Inflammatory macrophage treated with lipopolysaccharide for 1 hour (primary cell): ENCODE measurements at regions not wholly inside any gene's neighbourhood (a gene's known extent, or its start where the extent isn't known, plus 50 kb on each side); places are given as distances from the start of the nearest gene placed in this dataset.

Source experiments
- DNase-seq, 2 donors: peaks; one replicate each; pipeline ENCODE4 v3.0.0-alpha.2; 2020 to 2022

- no peak for DNase-seq
These were observed 157.1 kb upstream of the SYT6 start for GRCh38 chr1:114310695-114311271.

- no peak for DNase-seq
These were observed 149.2 kb upstream of the SYT6 start for GRCh38 chr1:114302821-114303220.

- DNase-seq = no peak
These were observed 145.8 kb upstream of the SYT6 start for GRCh38 chr1:114299331-114299975.

GRCh38 chr1:114298008-114298407 lies 144.3 kb upstream of the SYT6 start:
- no peak for DNase-seq

GRCh38 chr1:114296413-114296812 lies 142.7 kb upstream of the SYT6 start:
- no peak for DNase-seq

GRCh38 chr1:114295321-114295720 lies 141.7 kb upstream of the SYT6 start:
- no peak for DNase-seq

GRCh38 chr1:114292835-114293234 lies 139.2 kb upstream of the SYT6 start:
- no peak for DNase-seq

- no peak for DNase-seq
These were observed 138.5 kb upstream of the SYT6 start for GRCh38 chr1:114292194-114292593.

- no peak for DNase-seq
These were observed 137.1 kb upstream of the SYT6 start for GRCh38 chr1:114290776-114291175.

- no peak for DNase-seq
These were observed 136.7 kb upstream of the SYT6 start for GRCh38 chr1:114290341-114290740.

GRCh38 chr1:114289824-114290223 lies 136.2 kb upstream of the SYT6 start:
- no peak for DNase-seq

GRCh38 chr1:114289306-114289705 lies 135.6 kb upstream of the SYT6 start:
- no peak for DNase-seq

GRCh38 chr1:114286960-114287359 lies 133.3 kb upstream of the SYT6 start:
- no peak for DNase-seq

GRCh38 chr1:114286179-114286578 lies 132.5 kb upstream of the SYT6 start:
- DNase-seq = no peak

GRCh38 chr1:114282751-114283403 lies 129.2 kb upstream of the SYT6 start:
- DNase-seq = peak; percentile 66 to 91

GRCh38 chr1:114278911-114279310 lies 125.2 kb upstream of the SYT6 start:
- DNase-seq = no peak

- DNase-seq = no peak
These were observed 124.8 kb upstream of the SYT6 start for GRCh38 chr1:114278430-114278829.

- no peak for DNase-seq
These were observed 121.1 kb upstream of the SYT6 start for GRCh38 chr1:114274621-114275317.

GRCh38 chr1:114272593-114272992 lies 118.9 kb upstream of the SYT6 start:
- no peak for DNase-seq

- no peak for DNase-seq
These were observed 117.0 kb upstream of the SYT6 start for GRCh38 chr1:114270718-114271117.

GRCh38 chr1:114270282-114270681 lies 116.6 kb upstream of the SYT6 start:
- DNase-seq = no peak

GRCh38 chr1:114269539-114269938 lies 115.9 kb upstream of the SYT6 start:
- DNase-seq = no peak

GRCh38 chr1:114263343-114263742 lies 109.7 kb upstream of the SYT6 start:
- DNase-seq = no peak

- DNase-seq = no peak
These were observed 108.7 kb upstream of the SYT6 start for GRCh38 chr1:114262337-114262736.
